ENCODE measurements at regions not wholly inside any gene's neighbourhood (a gene's known extent, or its start where the extent isn't known, plus 50 kb on each side); places are given as distances from the start of the nearest gene placed in this dataset.
"Not testable (repeated sequence)": the region's sequence is repeated elsewhere in the genome, so short reads cannot be mapped to it uniquely, and the experiment has no call there.

- not testable (repeated sequence) for TF ChIP-seq CTCF, POLR2A (IDR thresholded peaks at IDR 0.05)
These were observed 117.8 kb downstream of the TLR5 start for GRCh38 chr1:223025190-223025734.

Data from suprapubic skin (tissue), 3 donors.